ENCODE measurements at regions not wholly inside any gene's neighbourhood (a gene's known extent, or its start where the extent isn't known, plus 50 kb on each side); places are given as distances from the start of the nearest gene placed in this dataset.
A peak's percentile ranks its signal among the peaks of the same experiment; 100 is the strongest.

DNA sequence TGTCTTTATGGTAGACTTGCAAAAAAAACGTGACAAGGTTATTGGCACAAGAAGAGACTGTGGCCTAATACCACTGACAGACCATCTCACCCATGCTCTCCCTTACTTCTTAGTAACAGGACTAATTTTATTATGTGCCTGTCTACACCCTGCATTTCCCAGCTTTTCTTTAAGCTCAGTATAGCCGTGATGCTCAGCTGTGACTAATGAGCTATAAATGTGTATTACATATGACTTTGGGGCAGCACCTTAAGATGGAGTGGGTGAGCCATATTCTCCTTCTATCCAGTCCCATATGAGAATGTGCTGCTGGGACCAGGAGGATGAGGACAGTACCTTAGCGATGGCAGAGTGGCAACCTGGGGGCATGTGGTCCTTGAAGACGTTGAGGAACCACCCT, 293.5 kb downstream of the RNF144A start:
- no peak overlapping the region for H3K4me3 ChIP-seq
- H3K27me3 ChIP-seq: no peaks in the 10 kb centered on the region
- no peaks in the 10 kb centered on the region for H3K9me3 ChIP-seq
- intact Hi-C loops (cut with DNase I): no loop called here
- TF ChIP-seq, protein P1, sequence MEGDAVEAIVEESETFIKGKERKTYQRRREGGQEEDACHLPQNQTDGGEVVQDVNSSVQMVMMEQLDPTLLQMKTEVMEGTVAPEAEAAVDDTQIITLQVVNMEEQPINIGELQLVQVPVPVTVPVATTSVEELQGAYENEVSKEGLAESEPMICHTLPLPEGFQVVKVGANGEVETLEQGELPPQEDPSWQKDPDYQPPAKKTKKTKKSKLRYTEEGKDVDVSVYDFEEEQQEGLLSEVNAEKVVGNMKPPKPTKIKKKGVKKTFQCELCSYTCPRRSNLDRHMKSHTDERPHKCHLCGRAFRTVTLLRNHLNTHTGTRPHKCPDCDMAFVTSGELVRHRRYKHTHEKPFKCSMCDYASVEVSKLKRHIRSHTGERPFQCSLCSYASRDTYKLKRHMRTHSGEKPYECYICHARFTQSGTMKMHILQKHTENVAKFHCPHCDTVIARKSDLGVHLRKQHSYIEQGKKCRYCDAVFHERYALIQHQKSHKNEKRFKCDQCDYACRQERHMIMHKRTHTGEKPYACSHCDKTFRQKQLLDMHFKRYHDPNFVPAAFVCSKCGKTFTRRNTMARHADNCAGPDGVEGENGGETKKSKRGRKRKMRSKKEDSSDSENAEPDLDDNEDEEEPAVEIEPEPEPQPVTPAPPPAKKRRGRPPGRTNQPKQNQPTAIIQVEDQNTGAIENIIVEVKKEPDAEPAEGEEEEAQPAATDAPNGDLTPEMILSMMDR (IDR thresholded peaks at IDR 0.05): no peak
- DNase-seq (no peak), ATAC-seq (no peak), FAIRE-seq (no peak)
- WGBS, 2 donors: 87 to 89% methylated on average over 4 of the region's 4 CpGs
- H3K27ac ChIP-seq: no peak overlapping the region
- H3K4me1 ChIP-seq: no peaks in the 10 kb centered on the region
- no peaks in the 10 kb centered on the region for H3K36me3 ChIP-seq

DNA sequence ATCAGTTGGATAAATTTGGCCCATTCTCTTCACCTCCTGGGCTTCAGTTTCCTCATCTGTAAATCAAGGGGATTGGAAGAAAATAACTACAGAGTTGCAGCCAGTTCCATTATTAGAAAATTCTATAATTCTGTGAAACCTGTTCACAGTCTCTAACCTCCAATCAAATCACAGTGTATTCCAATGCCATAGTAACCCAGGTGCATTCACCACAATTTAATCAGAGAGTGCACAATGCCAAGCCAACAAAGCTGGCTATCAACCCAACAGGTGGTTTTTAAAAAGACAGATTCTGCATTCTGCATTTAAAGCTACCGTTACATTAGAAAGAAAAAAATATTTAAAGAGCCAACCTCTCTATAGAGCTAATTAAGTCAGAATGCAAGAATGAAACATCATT, 308.6 kb downstream of the RNF144A start:
- DNase-seq: no peak
- ATAC-seq: peak in 2 of 4 donors; percentile 54 to 67
- intact Hi-C loops (cut with DNase I): no loop called here
- WGBS, 2 donors: 26 to 33% methylated on average over 1 of the region's 1 CpG
- Histone ChIP-seq H3K27ac (no peak overlapping the region), H3K4me3 (no peak overlapping the region), H3K9me3 (no peaks in the 10 kb centered on the region), H3K36me3 (no peaks in the 10 kb centered on the region), H3K4me1 (peaks cover 0 to 4% (median 0%) of the 10 kb centered on the region in 3 donors), H3K27me3 (no peaks in the 10 kb centered on the region)
- TF ChIP-seq, protein P1 (IDR thresholded peaks at IDR 0.05): no peak
- FAIRE-seq: no peak

DNA sequence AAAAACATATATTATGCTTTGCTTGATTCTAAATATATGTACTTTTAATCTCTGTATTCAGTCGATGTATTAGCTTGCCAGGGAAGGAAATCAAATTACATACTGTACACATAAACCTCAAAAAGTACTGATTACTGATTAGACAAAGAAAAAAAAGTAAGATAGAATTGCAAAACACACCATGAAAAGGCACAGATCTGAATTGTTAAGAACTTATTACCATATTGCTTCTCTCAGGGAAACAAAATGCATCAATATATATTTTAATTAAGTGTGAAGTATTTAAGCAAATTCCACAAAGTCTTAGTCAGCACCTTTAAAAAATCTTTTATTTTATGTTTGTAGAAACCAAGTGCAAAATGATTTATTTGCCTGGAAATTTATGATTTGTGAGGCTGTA, 309.3 kb downstream of the RNF144A start:
- no peaks in the 10 kb centered on the region for H3K9me3 ChIP-seq
- intact Hi-C loops (cut with DNase I): no loop called here
- TF ChIP-seq, protein P1 (IDR thresholded peaks at IDR 0.05): no peak
- peaks cover 0 to 4% (median 0%) of the 10 kb centered on the region in 3 donors for H3K4me1 ChIP-seq
- FAIRE-seq (no peak), DNase-seq (no peak), ATAC-seq (no peak)
- no peak overlapping the region for H3K4me3 ChIP-seq
- WGBS, 2 donors: 3 to 6% methylated on average over 1 of the region's 1 CpG
- H3K36me3 ChIP-seq: no peaks in the 10 kb centered on the region
- H3K27me3 ChIP-seq: no peaks in the 10 kb centered on the region
- no peak overlapping the region for H3K27ac ChIP-seq

DNA sequence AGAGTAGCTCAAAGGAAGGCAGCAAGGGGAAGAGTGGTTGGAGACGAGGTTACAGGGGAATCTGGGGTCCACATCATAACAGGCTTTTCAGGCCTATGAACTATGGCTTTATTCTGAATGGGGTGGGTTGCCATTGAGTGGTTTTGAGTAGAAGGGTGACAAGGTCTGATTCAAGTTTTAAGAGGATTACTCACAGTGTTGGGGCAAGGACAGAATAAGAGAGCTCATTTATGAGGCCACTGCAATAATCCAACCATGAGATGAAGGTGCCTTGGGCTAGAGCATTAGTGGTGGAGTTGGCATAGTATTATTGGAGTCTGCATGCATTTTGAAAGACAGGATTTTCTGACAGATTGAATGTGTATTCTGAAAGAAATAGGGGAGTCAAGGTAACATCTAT, 315.9 kb downstream of the RNF144A start:
- ATAC-seq (no peak), DNase-seq (no peak), FAIRE-seq (no peak)
- intact Hi-C loops (cut with DNase I): no loop called here
- TF ChIP-seq, protein P1 (IDR thresholded peaks at IDR 0.05): no peak
- Histone ChIP-seq H3K9me3 (no peaks in the 10 kb centered on the region), H3K27me3 (no peaks in the 10 kb centered on the region), H3K4me1 (no peaks in the 10 kb centered on the region), H3K36me3 (no peaks in the 10 kb centered on the region), H3K27ac (no peak overlapping the region), H3K4me3 (no peak overlapping the region)
- WGBS, 2 donors: 39 to 48% methylated on average over 1 of the region's 1 CpG

DNA sequence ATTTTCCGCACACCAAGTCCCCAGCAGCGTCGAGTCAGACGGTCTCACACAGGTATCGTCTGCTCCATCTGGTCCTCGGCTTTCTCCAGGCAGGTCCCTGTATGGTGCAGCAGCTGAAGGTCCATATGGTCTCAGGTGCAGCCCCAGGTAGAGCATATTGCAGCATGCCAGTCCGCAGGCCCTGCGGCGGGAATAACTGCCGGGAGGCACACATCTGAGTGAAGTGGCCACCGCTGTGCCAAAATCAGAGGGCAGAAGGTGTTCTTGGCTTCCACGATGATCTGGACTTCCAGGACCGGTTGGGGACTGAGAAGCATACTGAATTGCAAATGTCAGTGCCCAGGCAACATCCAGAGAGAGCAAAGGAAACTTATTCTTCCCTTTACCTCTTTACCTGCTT, 320.3 kb downstream of the RNF144A start:
- no peak overlapping the region for H3K27ac ChIP-seq
- no peaks in the 10 kb centered on the region for H3K4me1 ChIP-seq
- no peak overlapping the region for H3K4me3 ChIP-seq
- H3K36me3 ChIP-seq: no peaks in the 10 kb centered on the region
- TF ChIP-seq, protein P1 (IDR thresholded peaks at IDR 0.05): no peak
- no peak for ATAC-seq
- peak in 1 of 6 donors; percentile 29 for DNase-seq
- FAIRE-seq: no peak
- H3K9me3 ChIP-seq: no peaks in the 10 kb centered on the region
- intact Hi-C loops (cut with DNase I): no loop called here
- no peaks in the 10 kb centered on the region for H3K27me3 ChIP-seq
- WGBS, 2 donors: 94 to 97% methylated on average over 13 of the region's 13 CpGs
